ENCODE measurements at regions not wholly inside any gene's neighbourhood (a gene's known extent, or its start where the extent isn't known, plus 50 kb on each side); places are given as distances from the start of the nearest gene placed in this dataset.

DNA sequence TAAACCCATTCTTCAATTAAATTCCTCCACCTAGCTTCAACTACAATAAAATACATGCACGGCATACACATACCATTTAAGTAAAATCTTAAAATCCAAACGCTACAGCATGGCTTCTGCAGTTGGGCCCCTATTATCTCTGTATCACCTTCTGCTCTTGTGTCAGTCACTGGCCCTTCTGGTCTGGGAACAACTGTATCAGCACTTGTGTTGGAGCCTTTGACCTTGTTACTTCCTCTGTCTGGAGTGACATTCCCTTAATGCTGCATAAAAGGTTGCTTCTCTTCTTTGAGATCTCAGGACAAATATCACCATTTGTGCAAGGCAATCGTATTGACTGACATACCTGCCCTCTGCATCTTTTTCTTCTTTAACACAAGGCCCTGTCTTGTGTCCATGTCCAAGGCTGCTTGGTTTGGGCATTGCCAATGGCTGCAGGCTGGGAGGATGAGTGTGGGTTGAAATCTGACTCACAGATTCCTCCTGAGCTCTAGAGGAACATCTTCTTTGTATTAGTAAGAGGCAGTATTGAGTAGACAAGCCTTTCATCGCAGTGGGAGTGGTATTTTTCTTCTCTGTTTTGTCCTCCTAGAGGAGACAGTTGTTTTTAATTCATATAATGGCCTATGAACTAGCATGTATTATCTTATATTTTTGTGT, 267.8 kb upstream of the TRIB2 start:
- DNase-seq (ENCODE audit: low read depth), result no peak
- TF ChIP-seq CTCF (conservative IDR thresholded peaks at IDR 0.05; ENCODE audit: low read depth, low read length), result no peak
- no peak overlapping the region for H3K4me3 ChIP-seq (ENCODE audit: low read depth, low read length)

DNA sequence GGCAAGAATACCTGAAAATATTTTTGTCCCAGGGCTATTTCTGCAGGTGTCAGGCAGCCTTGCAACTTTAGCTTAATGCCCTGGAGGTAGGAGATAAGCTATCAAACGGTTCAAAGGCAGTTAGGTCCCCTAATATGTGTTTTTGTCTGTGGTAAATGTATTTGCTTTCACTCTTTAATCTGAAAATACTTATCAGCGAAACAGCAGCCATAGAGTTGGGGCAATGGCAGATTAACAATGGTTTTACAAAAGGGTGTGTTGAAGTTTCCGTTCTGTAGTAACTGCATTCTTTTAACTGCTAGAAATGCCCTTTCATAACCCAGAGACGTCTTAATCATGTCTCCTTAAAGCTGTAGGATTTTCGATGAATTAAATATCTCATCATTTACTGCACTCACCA, 265.0 kb upstream of the TRIB2 start:
- no peak overlapping the region for H3K4me3 ChIP-seq (ENCODE audit: low read depth, low read length)
- no peak for TF ChIP-seq CTCF (conservative IDR thresholded peaks at IDR 0.05; ENCODE audit: low read depth, low read length)
- no peak for DNase-seq (ENCODE audit: low read depth)

- no peak overlapping the region for H3K4me3 ChIP-seq (ENCODE audit: low read depth, low read length)
- no peak for DNase-seq (ENCODE audit: low read depth)
- TF ChIP-seq CTCF (conservative IDR thresholded peaks at IDR 0.05; ENCODE audit: low read depth, low read length), result no peak
Measured at GRCh38 chr2:12452185-12452584, 264.6 kb upstream of the TRIB2 start.

DNA sequence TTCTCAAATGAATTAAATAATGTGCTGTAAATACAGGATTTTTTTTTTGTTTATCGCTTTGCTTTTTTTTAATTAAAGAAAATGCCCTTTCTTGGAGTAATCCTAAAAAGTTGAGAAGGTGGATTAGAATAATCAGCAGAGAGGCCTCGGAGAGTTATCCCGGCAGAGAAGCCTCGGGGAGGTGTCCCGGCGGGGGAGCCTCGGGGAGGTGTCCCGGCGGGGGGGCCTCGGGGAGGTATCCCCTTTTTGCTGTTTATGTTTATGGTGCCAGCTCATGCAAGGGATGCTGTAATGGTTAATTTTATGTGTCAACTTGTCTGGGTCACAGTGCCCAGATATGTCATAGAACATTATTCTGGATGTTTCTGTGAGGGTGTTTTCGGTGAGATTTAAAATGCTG, 263.0 kb upstream of the TRIB2 start:
- DNase-seq (ENCODE audit: low read depth), result no peak
- no peak for TF ChIP-seq CTCF (conservative IDR thresholded peaks at IDR 0.05; ENCODE audit: low read depth, low read length)
- no peak overlapping the region for H3K4me3 ChIP-seq (ENCODE audit: low read depth, low read length)

- TF ChIP-seq CTCF (conservative IDR thresholded peaks at IDR 0.05; ENCODE audit: low read depth, low read length), result no peak
- no peak overlapping the region for H3K4me3 ChIP-seq (ENCODE audit: low read depth, low read length)
- no peak for DNase-seq (ENCODE audit: low read depth)
Measured at GRCh38 chr2:12455661-12456060, 261.1 kb upstream of the TRIB2 start.

- DNase-seq (ENCODE audit: low read depth), result peak; percentile 100
- TF ChIP-seq CTCF (conservative IDR thresholded peaks at IDR 0.05; ENCODE audit: low read depth, low read length), result no peak
- peak overlapping the region; percentile 17 for H3K4me3 ChIP-seq (ENCODE audit: low read depth, low read length)
Measured at GRCh38 chr2:12456293-12457106, 260.2 kb upstream of the TRIB2 start.

Measured in epithelial cell of proximal tubule (primary cell).